CD1c-positive myeloid dendritic cell (primary cell): ENCODE measurements at regions not wholly inside any gene's neighbourhood (a gene's known extent, or its start where the extent isn't known, plus 50 kb on each side); places are given as distances from the start of the nearest gene placed in this dataset.

Source experiments
- DNase-seq: peaks from one replicate; pipeline ENCODE4 v3.0.0-alpha.2; 2016; ENCODE audit errors: extremely low spot score

GRCh38 chr1:2865571-2866421 is 64.3 kb upstream of the TTC34 start:
- no peak for DNase-seq

GRCh38 chr1:2866422-2867086 is 65.1 kb upstream of the TTC34 start:
- DNase-seq, result no peak

GRCh38 chr1:2867087-2867425 is 65.6 kb upstream of the TTC34 start:
- DNase-seq, result no peak

DNA sequence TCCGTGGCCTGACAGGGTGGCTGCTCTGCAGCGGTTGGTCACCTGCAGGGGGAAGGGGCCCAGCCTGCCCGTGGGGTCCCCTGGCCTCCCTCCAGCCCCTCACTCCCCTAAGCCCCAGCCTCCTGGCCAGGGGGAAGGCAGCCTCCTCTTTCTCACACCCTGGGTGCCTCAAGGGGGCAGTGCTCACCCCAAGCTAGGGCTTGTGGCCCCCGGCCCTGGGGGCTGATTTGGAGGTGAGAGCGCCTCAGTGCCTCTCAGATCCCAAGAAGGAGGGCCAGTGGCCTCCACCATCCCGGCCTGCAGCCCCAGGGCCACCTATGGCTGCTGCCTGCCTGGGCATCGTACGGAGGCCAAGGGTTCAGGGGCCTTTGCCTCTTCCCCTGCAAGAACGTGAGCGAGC is 66.4 kb upstream of the TTC34 start:
- no peak for DNase-seq

DNA sequence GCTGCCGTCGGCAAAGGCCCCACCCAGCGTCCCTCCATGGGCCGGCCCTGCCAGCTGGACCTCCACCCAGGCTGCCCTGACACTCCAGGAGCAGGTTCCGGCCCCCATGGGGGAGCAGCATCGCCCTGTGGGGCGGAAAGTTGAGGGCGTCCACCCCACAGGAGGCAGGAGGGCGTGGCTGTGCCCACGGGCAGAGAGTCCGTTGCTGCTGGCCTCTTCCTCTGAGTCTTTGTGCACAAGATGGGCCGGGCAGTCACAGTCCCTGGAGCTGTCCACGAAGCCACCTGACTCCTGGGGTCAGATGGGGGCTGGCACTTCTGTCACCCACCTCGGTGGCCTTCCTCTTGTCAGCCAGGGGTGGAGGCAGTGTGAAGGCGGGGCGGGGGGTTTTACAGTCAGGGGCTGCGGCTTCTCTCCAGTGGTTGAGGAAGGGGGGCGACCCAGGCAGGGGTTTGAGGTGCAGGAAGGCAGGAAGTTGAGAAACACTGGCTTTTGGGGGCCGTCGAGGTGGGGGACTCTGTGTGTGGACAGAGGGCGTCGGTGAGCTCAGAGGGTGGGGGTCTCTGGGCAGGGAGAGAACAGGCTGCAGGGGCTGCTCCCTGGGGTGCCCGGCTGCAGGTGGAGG is 67.2 kb upstream of the TTC34 start:
- no peak for DNase-seq

DNA sequence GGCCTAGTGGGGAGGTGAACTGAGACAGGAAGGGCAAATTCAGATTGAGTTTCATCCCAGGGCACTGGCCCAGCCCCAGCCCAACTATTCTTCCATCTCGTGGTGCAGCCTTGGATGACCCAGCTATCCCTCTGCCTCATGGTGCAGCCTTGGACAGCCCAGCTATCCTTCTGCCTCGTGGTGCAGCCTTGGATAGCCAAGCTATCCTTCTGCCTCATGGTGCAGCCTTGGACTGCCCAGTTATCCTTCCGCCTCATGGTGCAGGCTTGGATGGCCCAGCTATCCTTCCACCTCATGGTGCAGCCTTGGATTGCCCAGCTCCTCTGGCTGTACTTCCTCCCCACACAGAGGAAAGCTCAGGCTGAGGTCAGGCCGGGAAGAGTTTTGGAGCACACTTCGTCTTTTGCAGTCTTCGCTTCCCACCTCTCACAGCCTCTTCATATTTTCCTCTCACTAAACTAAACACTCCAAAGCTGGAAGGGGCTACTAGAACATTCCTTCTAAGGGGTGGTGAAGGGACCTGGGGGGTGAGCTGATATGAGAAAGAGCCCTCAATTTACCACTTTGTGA is 69.8 kb upstream of the TTC34 start:
- no peak for DNase-seq

DNA sequence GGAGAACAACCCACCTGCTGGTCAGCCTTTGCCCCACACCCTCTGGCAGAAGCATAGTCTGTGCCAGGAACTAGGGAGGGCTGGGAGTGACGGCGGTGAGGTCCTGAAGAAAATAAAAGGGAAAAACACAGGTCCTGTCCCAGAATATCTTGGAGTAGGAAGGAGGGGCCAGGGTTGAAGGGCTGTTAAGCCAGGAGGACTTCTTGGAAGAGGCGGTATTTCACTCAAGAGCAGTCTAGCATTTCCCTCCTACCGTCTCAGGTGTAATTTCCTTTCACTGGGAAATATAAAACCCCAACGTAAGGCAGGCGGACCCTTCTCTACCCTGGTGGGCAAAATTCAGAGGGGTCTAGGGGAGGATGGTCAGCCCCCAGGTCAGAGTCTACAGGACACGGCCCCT is 72.7 kb upstream of the TTC34 start:
- DNase-seq, result no peak

GRCh38 chr1:2874607-2875480 is 73.4 kb upstream of the TTC34 start:
- DNase-seq, result no peak

DNA sequence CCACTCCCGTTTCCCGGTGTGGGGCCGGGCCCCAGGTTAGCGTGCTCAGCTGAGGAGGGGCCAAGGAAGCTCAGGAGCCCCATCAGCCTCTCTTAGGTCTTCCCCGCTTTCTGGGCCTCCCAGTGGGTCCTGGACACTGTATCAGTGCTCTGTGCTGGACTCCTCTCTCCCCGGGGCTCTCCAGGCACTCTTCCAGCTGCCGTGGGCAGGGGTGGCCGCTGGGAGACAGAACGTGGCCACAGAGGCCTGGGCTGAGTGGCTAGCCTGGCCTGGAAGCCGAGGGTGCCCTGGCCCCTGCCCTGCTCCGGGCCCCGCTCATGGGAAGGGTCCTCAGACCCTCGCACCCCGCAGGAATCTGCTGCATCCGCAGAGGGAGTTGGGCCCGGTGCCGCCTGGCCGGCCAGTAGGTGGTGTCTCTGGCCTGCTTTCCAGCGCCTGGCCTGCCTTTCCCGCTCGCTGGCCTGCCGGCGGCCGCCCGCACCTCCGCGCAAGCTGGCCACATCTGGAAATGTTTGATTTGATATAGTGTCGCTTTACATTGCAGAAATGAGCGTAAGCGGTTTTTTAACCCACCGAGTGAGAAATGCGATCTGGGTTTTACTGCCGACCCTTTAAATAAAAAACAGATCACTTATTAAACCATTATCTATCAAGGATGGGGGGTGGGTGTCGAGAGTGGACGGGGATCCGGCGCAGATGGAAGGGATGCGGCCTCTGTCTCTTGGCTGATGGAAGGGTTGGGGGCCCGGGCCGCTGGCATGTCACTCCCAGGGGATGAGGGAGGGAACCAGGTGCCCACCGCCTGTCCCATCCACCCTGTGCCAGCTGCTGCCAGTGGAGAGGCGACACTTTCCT is 74.4 kb upstream of the TTC34 start:
- DNase-seq, result no peak

DNA sequence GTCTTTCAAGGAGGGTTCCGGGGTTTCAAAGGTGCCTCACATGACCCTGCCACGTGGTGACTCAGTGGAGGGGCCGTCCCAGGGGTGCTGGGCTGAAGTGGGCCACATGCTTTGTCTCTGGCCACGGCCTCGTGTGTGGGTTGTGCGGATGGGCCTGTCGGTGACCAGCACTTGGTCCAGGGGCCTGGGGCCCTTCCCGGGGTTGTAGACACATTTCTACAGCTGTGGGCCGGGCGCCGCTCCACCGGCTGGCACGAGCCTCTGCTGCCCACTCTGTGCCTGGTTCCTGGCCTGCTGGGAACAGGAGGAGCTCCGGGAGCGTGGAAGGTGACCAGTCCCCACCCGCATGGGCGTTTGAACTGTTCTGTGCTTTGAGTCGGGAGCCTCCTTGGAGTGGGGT is 75.4 kb upstream of the TTC34 start:
- DNase-seq, result no peak

- DNase-seq, result no peak
These were observed 75.9 kb upstream of the TTC34 start for GRCh38 chr1:2877391-2877790.

GRCh38 chr1:2878591-2878990 is 77.1 kb upstream of the TTC34 start:
- DNase-seq, result no peak

GRCh38 chr1:2879026-2879425 is 77.5 kb upstream of the TTC34 start:
- no peak for DNase-seq

GRCh38 chr1:2879591-2879990 is 78.1 kb upstream of the TTC34 start:
- no peak for DNase-seq

DNA sequence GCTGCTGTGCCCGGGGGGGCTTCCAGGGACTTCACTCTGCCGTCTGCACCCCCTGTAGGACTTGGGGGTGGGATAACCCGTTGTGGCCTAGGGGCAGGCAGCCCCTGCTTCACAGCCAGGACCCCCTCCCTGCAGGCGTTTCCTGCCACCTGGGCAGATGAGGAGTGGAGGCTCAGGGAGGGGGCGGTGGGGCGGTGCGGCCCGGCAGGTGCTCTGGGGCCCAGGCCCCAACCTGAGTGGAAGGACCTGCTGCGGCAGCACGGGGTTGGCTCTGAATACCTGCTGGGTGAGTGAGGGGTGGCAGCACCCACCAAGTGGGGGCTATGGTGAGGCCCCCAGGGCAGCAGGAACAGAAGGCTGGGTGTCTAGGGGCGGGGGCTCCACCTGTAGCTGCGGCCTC is 78.6 kb upstream of the TTC34 start:
- no peak for DNase-seq

- no peak for DNase-seq
These were observed 79.4 kb upstream of the TTC34 start for GRCh38 chr1:2880812-2881295.

- DNase-seq, result no peak
These were observed 80.1 kb upstream of the TTC34 start for GRCh38 chr1:2881556-2881955.

GRCh38 chr1:2882966-2883696 is 81.6 kb upstream of the TTC34 start:
- DNase-seq, result no peak

- no peak for DNase-seq
These were observed 83.5 kb upstream of the TTC34 start for GRCh38 chr1:2885001-2885400.

DNA sequence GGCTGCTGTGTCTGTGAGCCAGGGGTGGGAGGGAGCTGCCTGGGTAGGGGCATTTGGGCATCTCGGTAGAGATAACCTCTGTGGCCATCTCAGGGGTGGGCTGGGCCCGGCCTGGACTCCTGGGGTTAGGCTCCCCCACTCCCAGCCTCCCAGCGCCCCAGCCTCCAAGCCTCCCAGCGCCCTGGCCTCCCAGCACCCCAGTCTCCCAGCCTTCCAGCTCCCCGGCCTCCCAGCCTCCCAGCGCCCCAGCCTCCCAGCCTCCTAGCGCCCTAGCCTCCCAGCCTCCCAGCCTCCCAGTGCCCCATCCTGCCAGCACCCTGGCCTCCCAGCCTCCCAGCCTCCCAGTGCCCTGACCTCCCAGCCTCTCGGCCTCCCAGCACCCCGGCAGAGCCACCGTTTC is 85.1 kb upstream of the TTC34 start:
- DNase-seq, result no peak
